ENCODE measurements at regions not wholly inside any gene's neighbourhood (a gene's known extent, or its start where the extent isn't known, plus 50 kb on each side); places are given as distances from the start of the nearest gene placed in this dataset.

- Histone ChIP-seq H3K36me3 (no peaks in the 10 kb centered on the region), H3K27ac (peak overlapping the region in 1 of 2 donors; percentile 57), H3K27me3 (no peaks in the 10 kb centered on the region), H3K4me1 (peaks cover 0 to 23% of the 10 kb centered on the region in 2 donors), H3K9me3 (no peaks in the 10 kb centered on the region), H3K4me3 (no peak overlapping the region)
- no peak for DNase-seq (ENCODE audit: low spot score)
- TF ChIP-seq CTCF (IDR thresholded peaks at IDR 0.05) = no peak
Measured at GRCh38 chr11:128297805-128298204, 289.6 kb downstream of the ETS1 start.

GRCh38 chr11:128297091-128297651 is 290.2 kb downstream of the ETS1 start:
- Histone ChIP-seq H3K9me3 (no peaks in the 10 kb centered on the region), H3K4me3 (no peak overlapping the region), H3K27ac (peak overlapping the region in 1 of 2 donors; percentile 19), H3K27me3 (no peaks in the 10 kb centered on the region), H3K36me3 (no peaks in the 10 kb centered on the region), H3K4me1 (peaks cover 0 to 25% of the 10 kb centered on the region in 2 donors)
- no peak for TF ChIP-seq CTCF (IDR thresholded peaks at IDR 0.05)
- no peak for DNase-seq (ENCODE audit: low spot score)

- no peaks in the 10 kb centered on the region for H3K27me3 ChIP-seq
- H3K27ac ChIP-seq = no peak overlapping the region
- no peak for TF ChIP-seq CTCF (IDR thresholded peaks at IDR 0.05)
- no peak overlapping the region for H3K4me3 ChIP-seq
- H3K36me3 ChIP-seq = no peaks in the 10 kb centered on the region
- DNase-seq (ENCODE audit: low spot score) = no peak
- H3K4me1 ChIP-seq = peaks cover 0 to 49% of the 10 kb centered on the region in 2 donors
- H3K9me3 ChIP-seq = no peaks in the 10 kb centered on the region
Measured at GRCh38 chr11:128294671-128295050, 292.7 kb downstream of the ETS1 start.

GRCh38 chr11:128294001-128294670 is 293.2 kb downstream of the ETS1 start:
- no peak overlapping the region for H3K27ac ChIP-seq
- no peak for TF ChIP-seq CTCF (IDR thresholded peaks at IDR 0.05)
- H3K27me3 ChIP-seq = no peaks in the 10 kb centered on the region
- H3K36me3 ChIP-seq = no peaks in the 10 kb centered on the region
- H3K9me3 ChIP-seq = no peaks in the 10 kb centered on the region
- DNase-seq (ENCODE audit: low spot score) = no peak
- peaks cover 0 to 46% of the 10 kb centered on the region in 2 donors for H3K4me1 ChIP-seq
- H3K4me3 ChIP-seq = no peak overlapping the region

GRCh38 chr11:128291835-128292234 is 295.5 kb downstream of the ETS1 start:
- TF ChIP-seq CTCF (IDR thresholded peaks at IDR 0.05) = no peak
- H3K27ac ChIP-seq = no peak overlapping the region
- no peak overlapping the region for H3K4me3 ChIP-seq
- no peaks in the 10 kb centered on the region for H3K36me3 ChIP-seq
- no peaks in the 10 kb centered on the region for H3K27me3 ChIP-seq
- H3K9me3 ChIP-seq = no peaks in the 10 kb centered on the region
- no peak for DNase-seq (ENCODE audit: low spot score)
- H3K4me1 ChIP-seq = peaks cover 0 to 34% of the 10 kb centered on the region in 2 donors

Data from right atrium auricular region (tissue), 2 donors.